HCT116 (cell line): ENCODE measurements at regions not wholly inside any gene's neighbourhood (a gene's known extent, or its start where the extent isn't known, plus 50 kb on each side); places are given as distances from the start of the nearest gene placed in this dataset.

Source experiments
- ATAC-seq: fragments of 200-7000 bp; cut with Tn5 transposase; 2 replicates; pipeline ENCODE4 v1.9.1; 2020; ENCODE audit warnings: mild to moderate bottlenecking, moderate library complexity
- BruUV-seq: library from RNA; stranded (reverse); fragments of 400-500 nt; replicated peaks from 2 replicates; lab custom pipeline; 2021; lab: Mats Ljungman, UMichigan
- CTCF ChIA-PET: fragments of 300-600 bp; sonication (Branson Sonifier 250); formaldehyde crosslinking; loops from one replicate; lab custom pipeline; 2021; ENCODE audit warnings: antibody characterized with exemption; lab: Charles Lee
- POLR2A ChIA-PET: fragments of 300-600, 350-600 bp; sonication (Branson Sonifier 250); formaldehyde crosslinking; loops from one replicate; lab custom pipeline; 2021; ENCODE audit warnings: antibody characterized with exemption; lab: Charles Lee
- RAD21 ChIA-PET, 2 experiments: fragments of 300-600 bp; sonication (Branson Sonifier 250); formaldehyde crosslinking; loops; one replicate each; lab custom pipeline; 2023; ENCODE audit warnings: low total read pairs in 2 of 2; ENCODE audit not compliant: uncharacterized antibody in 2 of 2, unreplicated experiment in 2 of 2, low non-redundant PET in 1 of 2; lab: Charles Lee
- DNase-seq: peaks from one replicate; pipeline ENCODE4 v3.0.0-alpha.2; 2010; ENCODE audit warnings: low read depth, low spot score
- H2AFZ ChIP-seq: fragments of 200-600 bp; shearing (Covaris generic), sonication (generic); 2 replicates; pipeline ENCODE4 v1.6.1; 2017; ENCODE audit warnings: low read depth, mixed run types, mixed read lengths, antibody characterized with exemption, low read length; ENCODE audit not compliant: poor library complexity, severe bottlenecking
- H3K27ac ChIP-seq: 2 replicates; pipeline ENCODE4 v1.5.1; 2012; ENCODE audit warnings: low read depth, low read length
- H3K27me3 ChIP-seq: fragments of 200-600 bp; sonication (generic); 2 replicates; pipeline ENCODE4 v1.6.1; 2016; ENCODE audit warnings: mixed run types, low read length, mixed read lengths; ENCODE audit not compliant: insufficient read depth
- H3K36me3 ChIP-seq, 2 experiments: fragments of 200-500 bp in 1 of 2; fragments of 200-600 bp in 1 of 2; sonication (Bioruptor generic) in 1 of 2; sonication (generic) in 1 of 2; 2 replicates each; pipeline versions ENCODE4 v1.5.1 to v1.6.1; 2014 to 2016; ENCODE audit warnings: low read length in 2 of 2, inconsistent platforms in 1 of 2, mixed read lengths in 1 of 2, mixed run types in 1 of 2; ENCODE audit not compliant: insufficient read depth in 2 of 2, control insufficient read depth in 1 of 2
- H3K4me1 ChIP-seq, 2 experiments: fragments of 200-600 bp in 1 of 2; sonication (generic) in 1 of 2; 2 replicates each; pipeline versions ENCODE4 v1.5.1 to v1.6.1; 2012 to 2017; ENCODE audit warnings: low read length in 2 of 2, inconsistent platforms in 1 of 2, mild to moderate bottlenecking in 1 of 2, mixed read lengths in 1 of 2, mixed run types in 1 of 2, moderate library complexity in 1 of 2; ENCODE audit not compliant: insufficient read depth in 2 of 2, control insufficient read depth in 1 of 2
- H3K4me2 ChIP-seq: fragments of 200-600 bp; sonication (generic); 2 replicates; pipeline ENCODE4 v1.6.1; 2017; ENCODE audit warnings: mixed run types, low read length, mixed read lengths
- H3K4me3 ChIP-seq, 2 experiments: fragments of 200-600 bp in 1 of 2; sonication (generic) in 1 of 2; replicated peaks in 1 of 2; 2 replicates each; pipeline ENCODE4 v1.5.1; 2011 to 2016; ENCODE audit warnings: low read length in 2 of 2, control low read depth in 1 of 2, low read depth in 1 of 2, mild to moderate bottlenecking in 1 of 2, mixed read lengths in 1 of 2, mixed run types in 1 of 2
- H3K79me2 ChIP-seq: fragments of 200-600 bp; sonication (generic); 2 replicates; pipeline ENCODE4 v1.6.1; 2017; ENCODE audit warnings: mild to moderate bottlenecking, mixed run types, low read length, moderate library complexity, mixed read lengths; ENCODE audit not compliant: insufficient read depth
- H3K9ac ChIP-seq: fragments of 200-600 bp; sonication (generic); 2 replicates; pipeline ENCODE4 v1.6.1; 2016; ENCODE audit warnings: low read length, mixed read lengths
- H3K9me2 ChIP-seq: fragments of 200-600 bp; sonication (generic), shearing (Covaris generic); 2 replicates; pipeline ENCODE4 v1.6.1; 2017; ENCODE audit warnings: mixed run types, mild to moderate bottlenecking, moderate library complexity; ENCODE audit not compliant: insufficient read depth
- H3K9me3 ChIP-seq, 2 experiments: fragments of 200-500 bp in 1 of 2; fragments of 200-600 bp in 1 of 2; sonication (Bioruptor generic) in 1 of 2; sonication (generic) in 1 of 2; 2 replicates each; pipeline ENCODE4 v1.6.1; 2014 to 2017; ENCODE audit warnings: low read length in 2 of 2, mixed read lengths in 2 of 2, inconsistent platforms in 1 of 2, low read depth in 1 of 2, mild to moderate bottlenecking in 1 of 2, mixed run types in 1 of 2, moderate library complexity in 1 of 2; ENCODE audit not compliant: control insufficient read depth in 1 of 2, insufficient read depth in 1 of 2
- H4K20me1 ChIP-seq: fragments of 200-600 bp; sonication (generic), shearing (Covaris generic); 2 replicates; pipeline ENCODE4 v1.6.1; 2017; ENCODE audit warnings: mixed run types, mild to moderate bottlenecking, moderate library complexity; ENCODE audit not compliant: insufficient read depth
- EZH2 ChIP-seq: fragments of 200-600 bp; sonication (generic); IDR thresholded peaks from 2 replicates; pipeline ENCODE4 v1.6.1; 2017; ENCODE audit warnings: antibody characterized with exemption, mixed run types
- SRF ChIP-seq: IDR thresholded peaks from 2 replicates; pipeline ENCODE4 v1.6.1; 2012; ENCODE audit warnings: low read depth
- YY1 ChIP-seq: IDR thresholded peaks from 2 replicates; pipeline ENCODE4 v1.6.1; 2011; ENCODE audit warnings: low read length, low read depth, moderate library complexity, mild to moderate bottlenecking; ENCODE audit not compliant: insufficient replicate concordance; ENCODE audit errors: extremely low read depth
- ZNF274 ChIP-seq: fragments of 200-500 bp; sonication (Bioruptor generic); IDR thresholded peaks from 2 replicates; pipeline ENCODE4 v1.6.1; 2014; ENCODE audit warnings: mild to moderate bottlenecking, low read depth, low read length, inconsistent platforms
- intact Hi-C: fragments of 100-400 bp; cut with micrococcal nuclease; formaldehyde crosslinking; loops from 2 replicates; pipeline ENCODE4 v1.10.0; 2022
- TF ChIP-seq, protein P1 (sequence below): IDR thresholded peaks from 2 replicates; pipeline ENCODE4 v1.6.1; 2012
- TF ChIP-seq, protein P2 (sequence below): IDR thresholded peaks from 2 replicates; pipeline ENCODE4 v1.6.1; 2012

GRCh38 chr1:229135773-229136172 lies 135.1 kb upstream of the RAB4A start:
- no peak for TF ChIP-seq ZNF274
- Histone ChIP-seq H3K36me3 (no peaks in the 10 kb centered on the region), H3K9me2 (no peaks in the 10 kb centered on the region), H3K27me3 (no peaks in the 10 kb centered on the region), H2AFZ (no peak overlapping the region), H3K9ac (no peak overlapping the region), H3K4me3 (no peak overlapping the region), H3K4me2 (no peak overlapping the region), H3K27ac (no peak overlapping the region), H3K79me2 (no peaks in the 10 kb centered on the region), H4K20me1 (no peaks in the 10 kb centered on the region), H3K9me3 (no peaks in the 10 kb centered on the region), H3K4me1 (peaks cover 0 to 5% of the 10 kb centered on the region in 2 experiments; a peak in 1 of 4 replicates)
- no TSS peak for BruUV-seq
- RAD21 ChIA-PET, result no interaction called here
- DNase-seq (no peak), ATAC-seq (no peak)
- POLR2A ChIA-PET, result no interaction called here
- CTCF ChIA-PET, result no interaction called here
- intact Hi-C loops, result no loop called here

- RAD21 ChIA-PET, result no interaction called here
- no peak; the same call in 1 of the 2 replicates for ATAC-seq
These were observed 134.1 kb upstream of the RAB4A start for GRCh38 chr1:229136822-229137221.

More at GRCh38 chr1:229136822-229137221, 134.1 kb upstream of the RAB4A start:
- Histone ChIP-seq H3K4me3 (no peak overlapping the region), H3K27me3 (no peaks in the 10 kb centered on the region), H3K9me2 (no peaks in the 10 kb centered on the region), H4K20me1 (no peaks in the 10 kb centered on the region), H3K79me2 (no peaks in the 10 kb centered on the region), H3K9me3 (no peaks in the 10 kb centered on the region), H3K36me3 (no peaks in the 10 kb centered on the region), H2AFZ (no peak overlapping the region), H3K4me2 (no peak overlapping the region), H3K4me1 (peaks cover 0 to under 1% of the 10 kb centered on the region in 2 experiments; a peak in 1 of 4 replicates), H3K27ac (no peak overlapping the region), H3K9ac (no peak overlapping the region)
- TF ChIP-seq, protein P1, sequence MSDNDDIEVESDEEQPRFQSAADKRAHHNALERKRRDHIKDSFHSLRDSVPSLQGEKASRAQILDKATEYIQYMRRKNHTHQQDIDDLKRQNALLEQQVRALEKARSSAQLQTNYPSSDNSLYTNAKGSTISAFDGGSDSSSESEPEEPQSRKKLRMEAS, result no peak
- TF ChIP-seq, protein P2, sequence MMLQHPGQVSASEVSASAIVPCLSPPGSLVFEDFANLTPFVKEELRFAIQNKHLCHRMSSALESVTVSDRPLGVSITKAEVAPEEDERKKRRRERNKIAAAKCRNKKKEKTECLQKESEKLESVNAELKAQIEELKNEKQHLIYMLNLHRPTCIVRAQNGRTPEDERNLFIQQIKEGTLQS, result no peak
- TF ChIP-seq EZH2 (no peak), SRF (no peak), YY1 (no peak)
- DNase-seq, result no peak
- intact Hi-C loops, result no loop called here
- POLR2A ChIA-PET, result no interaction called here
- CTCF ChIA-PET, result no interaction called here
- BruUV-seq, result no TSS peak
